GM10248 (cell line): ENCODE measurements at regions not wholly inside any gene's neighbourhood (a gene's known extent, or its start where the extent isn't known, plus 50 kb on each side); places are given as distances from the start of the nearest gene placed in this dataset.

Experiments used
- CTCF ChIA-PET: fragments of 300-600 bp; sonication (Branson Sonifier 250); formaldehyde crosslinking; extraction: SDS; loops from one replicate; lab custom pipeline; 2021; ENCODE audit warnings: antibody characterized with exemption; lab: Yijun Ruan, JAX
- POLR2A ChIA-PET: fragments of 350-650 bp; sonication (Branson Sonifier 250); formaldehyde crosslinking; extraction: SDS; loops from one replicate; lab custom pipeline; 2020; ENCODE audit warnings: antibody characterized with exemption; lab: Yijun Ruan, JAX
- DNase-seq: peaks from one replicate; pipeline ENCODE4 v3.0.0; 2012; ENCODE audit errors: extremely low spot score
- CTCF ChIP-seq: IDR thresholded peaks from 2 replicates; pipeline ENCODE4 v1.5.1; 2012; ENCODE audit warnings: mild to moderate bottlenecking, low read depth; ENCODE audit errors: extremely low read depth, missing control alignments, control extremely low read depth

GRCh38 chr4:86484241-86484640 lies 109.9 kb upstream of the PTPN13 start:
- ChIA-PET POLR2A (no interaction called here), CTCF (interaction anchor here (10.2 kb wide), 1 partner anchor 14 kb away, joined by 112 read pairs; no protein-coding TSS in a partner anchor)
- TF ChIP-seq CTCF, result no peak
- no peak for DNase-seq

GRCh38 chr4:86487738-86488348 lies 106.3 kb upstream of the PTPN13 start:
- no peak for TF ChIP-seq CTCF
- CTCF ChIA-PET, result interaction anchor here (10.2 kb wide), 1 partner anchor 10 kb away, joined by 112 read pairs; no protein-coding TSS in a partner anchor
- POLR2A ChIA-PET, result no interaction called here
- DNase-seq, result no peak

GRCh38 chr4:86493460-86493859 lies 100.7 kb upstream of the PTPN13 start:
- DNase-seq, result no peak
- CTCF ChIA-PET, result interaction anchor here (1.4 to 10.4 kb wide), 4 partner anchors 7 to 410 kb away, joined by 3 to 131 read pairs (median 58); partner anchors contain the start of gene C4orf36
- POLR2A ChIA-PET, result no interaction called here
- TF ChIP-seq CTCF, result no peak

GRCh38 chr4:86496094-86497080 lies 97.7 kb upstream of the PTPN13 start:
- POLR2A ChIA-PET, result no interaction called here
- peak; percentile 79 for TF ChIP-seq CTCF
- peak; percentile 46 for DNase-seq
- CTCF ChIA-PET, result interaction anchor here (0.7 to 10.4 kb wide), 42 partner anchors 10 to 1716 kb away, joined by 3 to 131 read pairs (median 4); partner anchors contain the start of genes C4orf36, PTPN13 and SLC10A6

- TF ChIP-seq CTCF, result no peak
- ChIA-PET POLR2A (no interaction called here), CTCF (interaction anchor here (1.1 to 10.4 kb wide), 25 partner anchors 11 to 744 kb away, joined by 3 to 131 read pairs (median 7); partner anchors contain the start of genes C4orf36, PTPN13 and SLC10A6)
- no peak for DNase-seq
Measured at GRCh38 chr4:86497131-86497530, 97.0 kb upstream of the PTPN13 start.
